Cardiac fibroblast (primary cell): ENCODE measurements at regions not wholly inside any gene's neighbourhood (a gene's known extent, or its start where the extent isn't known, plus 50 kb on each side); places are given as distances from the start of the nearest gene placed in this dataset.
"Not testable (repeated sequence)": the region's sequence is repeated elsewhere in the genome, so short reads cannot be mapped to it uniquely, and the experiment has no call there.

Experiments used
- DNase-seq, 2 donors: peaks; one replicate each; pipeline versions ENCODE4 v3.0.0 to v3.0.0-alpha.2; 2010; ENCODE audit warnings: low read depth in 2 of 2
- H3K4me3 ChIP-seq, 2 donors: replicated peaks in 1 of 2; 1 replicate in 1 of 2; 2 replicates in 1 of 2; pipeline ENCODE4 v1.5.1; 2011; ENCODE audit warnings: low read depth in 2 of 2, low read length in 2 of 2, mild to moderate bottlenecking in 2 of 2, moderate library complexity in 1 of 2
- TF ChIP-seq, protein P1 (sequence below): IDR thresholded peaks from one replicate; pipeline ENCODE4 v1.5.1; 2011; ENCODE audit warnings: low read depth, mild to moderate bottlenecking, low read length, inconsistent platforms

- DNase-seq = no peak
- TF ChIP-seq, protein P1, sequence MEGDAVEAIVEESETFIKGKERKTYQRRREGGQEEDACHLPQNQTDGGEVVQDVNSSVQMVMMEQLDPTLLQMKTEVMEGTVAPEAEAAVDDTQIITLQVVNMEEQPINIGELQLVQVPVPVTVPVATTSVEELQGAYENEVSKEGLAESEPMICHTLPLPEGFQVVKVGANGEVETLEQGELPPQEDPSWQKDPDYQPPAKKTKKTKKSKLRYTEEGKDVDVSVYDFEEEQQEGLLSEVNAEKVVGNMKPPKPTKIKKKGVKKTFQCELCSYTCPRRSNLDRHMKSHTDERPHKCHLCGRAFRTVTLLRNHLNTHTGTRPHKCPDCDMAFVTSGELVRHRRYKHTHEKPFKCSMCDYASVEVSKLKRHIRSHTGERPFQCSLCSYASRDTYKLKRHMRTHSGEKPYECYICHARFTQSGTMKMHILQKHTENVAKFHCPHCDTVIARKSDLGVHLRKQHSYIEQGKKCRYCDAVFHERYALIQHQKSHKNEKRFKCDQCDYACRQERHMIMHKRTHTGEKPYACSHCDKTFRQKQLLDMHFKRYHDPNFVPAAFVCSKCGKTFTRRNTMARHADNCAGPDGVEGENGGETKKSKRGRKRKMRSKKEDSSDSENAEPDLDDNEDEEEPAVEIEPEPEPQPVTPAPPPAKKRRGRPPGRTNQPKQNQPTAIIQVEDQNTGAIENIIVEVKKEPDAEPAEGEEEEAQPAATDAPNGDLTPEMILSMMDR = no peak
- no peak overlapping the region for H3K4me3 ChIP-seq
Observed at GRCh38 chr4:128540122-128540521, 252.5 kb upstream of the PGRMC2 start.

- no peak overlapping the region for H3K4me3 ChIP-seq
- TF ChIP-seq, protein P1 = no peak
- DNase-seq = no peak
Observed at GRCh38 chr4:128538111-128538882, 250.7 kb upstream of the PGRMC2 start.

- no peak overlapping the region for H3K4me3 ChIP-seq
- no peak for DNase-seq
- TF ChIP-seq, protein P1 = no peak
Observed at GRCh38 chr4:128536746-128537145, 249.1 kb upstream of the PGRMC2 start.

- not testable (repeated sequence) for H3K4me3 ChIP-seq, DNase-seq
Observed at GRCh38 chr4:128535510-128535909, 247.9 kb upstream of the PGRMC2 start.

- DNase-seq = peak; percentile 96 to 100
- TF ChIP-seq, protein P1 = no peak
- H3K4me3 ChIP-seq = no peak overlapping the region
Observed at GRCh38 chr4:128528793-128529553, 241.4 kb upstream of the PGRMC2 start.

- TF ChIP-seq, protein P1 = no peak
- DNase-seq = no peak
- H3K4me3 ChIP-seq = no peak overlapping the region
Observed at GRCh38 chr4:128527946-128528576, 240.4 kb upstream of the PGRMC2 start.

GRCh38 chr4:128527351-128527750, 239.7 kb upstream of the PGRMC2 start:
- TF ChIP-seq, protein P1 = no peak
- no peak overlapping the region for H3K4me3 ChIP-seq
- peak in 1 of 2 donors; percentile 46 for DNase-seq
